A673 (cell line): ENCODE measurements at regions not wholly inside any gene's neighbourhood (a gene's known extent, or its start where the extent isn't known, plus 50 kb on each side); places are given as distances from the start of the nearest gene placed in this dataset.

Experiments used
- CTCF ChIP-seq: fragments of 300-800, 200-600 bp; sonication (generic); conservative IDR thresholded peaks from 2 replicates; pipeline ENCODE4 v1.5.1; 2017; ENCODE audit warnings: low read depth, mild to moderate bottlenecking, antibody characterized with exemption, low read length, moderate library complexity, mixed read lengths
- EZH2 ChIP-seq: fragments of 200-600 bp; sonication (generic); IDR thresholded peaks from 2 replicates; pipeline ENCODE4 v1.6.1; 2017; ENCODE audit warnings: borderline replicate concordance, low read depth, mild to moderate bottlenecking, mixed read lengths, antibody characterized with exemption, low read length; ENCODE audit not compliant: poor library complexity, severe bottlenecking

- TF ChIP-seq CTCF: no peak
- no peak for TF ChIP-seq EZH2
These were observed 126.8 kb upstream of the OBI1 start for GRCh38 chr13:78785764-78786163.
